ENCODE measurements at regions not wholly inside any gene's neighbourhood (a gene's known extent, or its start where the extent isn't known, plus 50 kb on each side); places are given as distances from the start of the nearest gene placed in this dataset.

DNA sequence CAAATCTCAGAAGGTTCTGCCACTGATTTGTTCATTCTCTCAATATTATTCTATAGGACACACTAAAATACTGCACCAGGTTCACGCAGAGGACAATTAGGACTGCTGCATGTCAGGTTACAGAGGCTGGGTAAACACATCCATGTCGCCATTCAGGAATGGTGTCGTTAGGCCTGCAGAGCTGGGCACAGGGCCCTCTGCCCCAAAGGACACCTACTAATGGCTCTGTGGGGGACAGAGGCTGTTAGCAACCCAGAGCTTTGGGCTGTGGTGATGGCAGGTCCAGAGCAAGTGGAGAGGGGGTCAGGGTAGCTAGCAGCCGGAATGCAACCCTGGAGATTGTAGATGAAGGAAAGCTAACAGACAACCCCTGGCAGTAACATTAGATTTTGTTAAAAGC is 115.9 kb downstream of the TTC32 start:
- no peak for DNase-seq (ENCODE audit: extremely low read depth in 1 of 2, low read depth in 1 of 2)

DNA sequence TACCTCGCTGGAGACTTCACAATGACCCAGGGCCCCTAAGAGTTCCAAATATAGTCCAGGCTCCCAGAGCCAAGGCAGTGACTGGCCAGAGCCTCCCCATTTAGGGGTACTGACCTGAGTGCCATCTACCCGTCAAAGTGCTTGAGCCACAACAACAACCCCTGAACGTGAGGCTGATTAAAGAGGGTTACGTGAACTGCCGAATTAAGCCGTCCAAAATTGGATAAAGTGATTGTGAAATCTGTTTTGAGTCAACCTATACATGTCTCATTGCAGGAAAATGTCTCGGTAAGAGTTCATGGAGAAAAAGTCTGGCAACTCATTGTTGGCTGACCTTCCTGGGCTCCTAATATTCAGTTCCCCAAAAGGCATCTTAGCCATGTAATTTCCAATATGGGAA is 116.3 kb downstream of the TTC32 start:
- DNase-seq (ENCODE audit: extremely low read depth in 1 of 2, low read depth in 1 of 2), result no peak

DNA sequence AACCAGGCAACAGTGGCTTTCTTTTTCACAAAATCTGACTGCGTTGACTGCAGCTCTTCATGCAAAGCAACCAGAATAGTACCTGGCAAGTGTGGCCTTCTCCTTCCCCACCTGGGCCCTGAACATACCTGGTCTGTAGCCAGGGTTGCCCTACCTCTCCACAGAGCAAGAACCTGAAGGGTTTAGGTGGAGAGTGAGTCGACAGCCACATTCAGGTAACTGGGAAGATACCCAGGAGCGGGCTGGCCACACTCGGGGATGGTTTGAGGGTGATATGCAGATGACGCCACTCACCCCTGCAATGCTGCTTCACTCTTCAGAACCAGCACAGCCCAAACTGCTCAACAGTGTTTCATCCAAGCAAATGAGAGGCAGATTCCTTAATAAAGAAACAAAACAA is 117.3 kb downstream of the TTC32 start:
- no peak for DNase-seq (ENCODE audit: extremely low read depth in 1 of 2, low read depth in 1 of 2)

DNA sequence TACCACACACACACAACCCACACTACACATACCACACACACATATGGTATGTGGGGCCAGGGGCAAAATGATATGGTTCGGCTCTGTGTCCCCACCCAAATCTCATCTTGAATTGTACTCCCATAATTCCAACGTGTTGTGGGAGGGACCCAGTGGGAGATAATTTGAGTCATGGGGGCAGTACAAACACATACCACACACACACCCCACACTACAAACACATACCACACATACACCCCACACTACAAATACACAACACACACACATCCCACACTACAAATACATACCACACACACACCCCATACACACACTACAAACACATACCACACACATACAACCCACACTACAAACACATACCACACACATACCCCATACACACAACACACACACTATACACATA is 117.8 kb downstream of the TTC32 start:
- DNase-seq (ENCODE audit: extremely low read depth in 1 of 2, low read depth in 1 of 2), result no peak

DNA sequence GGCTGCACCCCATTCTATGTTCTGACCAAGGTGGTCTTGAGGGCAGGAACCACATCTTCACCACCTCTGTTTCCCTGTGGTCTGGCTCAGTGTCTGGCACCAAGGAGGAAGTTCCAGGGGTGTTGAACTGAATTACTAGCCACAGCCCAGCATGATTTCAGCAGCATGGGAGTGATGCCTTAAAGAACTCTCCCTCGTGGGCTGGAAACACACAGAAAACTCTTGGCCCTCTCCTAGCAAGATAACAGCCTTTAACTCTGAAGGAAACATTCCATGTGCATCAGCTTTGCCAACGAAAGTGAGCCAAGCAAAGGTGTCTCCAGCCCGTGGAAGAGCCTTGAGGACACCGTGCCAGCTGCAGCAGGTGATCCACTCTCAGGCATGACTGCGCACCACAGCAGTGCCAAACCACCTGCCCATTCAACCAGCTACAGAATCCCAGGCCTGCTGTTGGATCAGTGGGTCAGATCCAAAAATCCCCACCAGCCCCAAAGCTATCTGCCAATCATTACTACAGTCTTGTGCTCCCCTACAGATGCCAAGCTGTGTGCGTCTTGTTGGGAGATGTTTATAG is 124.8 kb downstream of the TTC32 start:
- DNase-seq (ENCODE audit: extremely low read depth in 1 of 2, low read depth in 1 of 2), result no peak

DNA sequence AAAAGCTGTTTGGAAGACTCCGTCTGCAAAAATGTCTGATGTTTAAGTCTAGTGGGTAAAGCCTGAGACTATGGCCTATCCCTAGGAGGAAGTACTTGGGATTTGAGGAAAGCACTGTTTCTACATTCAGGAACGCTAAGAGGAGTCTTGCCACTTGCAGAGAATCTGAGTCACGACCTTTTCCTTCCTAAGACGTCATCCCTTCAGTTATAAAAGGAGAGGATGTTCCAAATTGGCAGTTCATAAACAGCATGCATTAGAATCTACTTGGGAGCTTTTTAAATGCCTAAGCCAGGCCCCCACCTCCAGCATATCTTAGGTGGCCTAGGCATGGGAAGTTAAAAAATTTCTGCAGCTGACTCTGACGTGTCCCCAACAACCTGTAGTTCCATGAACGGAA is 125.9 kb downstream of the TTC32 start:
- DNase-seq (ENCODE audit: extremely low read depth in 1 of 2, low read depth in 1 of 2), result no peak

DNA sequence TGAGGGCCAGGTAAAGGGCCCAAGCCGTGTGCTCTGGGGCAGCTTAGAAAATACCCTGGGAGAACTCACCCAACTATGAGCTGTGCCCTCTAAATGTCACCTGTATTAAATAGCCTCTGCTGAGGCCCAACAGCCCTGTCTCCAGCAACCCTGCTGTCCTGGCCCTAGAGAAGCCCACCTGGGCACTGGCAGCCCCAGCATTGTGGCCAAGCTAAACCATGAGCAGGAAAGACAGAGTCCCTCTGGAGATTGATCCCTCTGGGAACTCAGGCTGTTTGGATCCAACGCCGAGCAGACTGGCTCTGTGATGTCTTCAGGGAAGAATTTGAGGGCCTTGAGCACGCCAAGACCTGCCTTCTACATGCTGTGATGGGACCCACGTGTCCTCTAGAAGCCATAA is 126.5 kb downstream of the TTC32 start:
- no peak for DNase-seq (ENCODE audit: extremely low read depth in 1 of 2, low read depth in 1 of 2)

DNA sequence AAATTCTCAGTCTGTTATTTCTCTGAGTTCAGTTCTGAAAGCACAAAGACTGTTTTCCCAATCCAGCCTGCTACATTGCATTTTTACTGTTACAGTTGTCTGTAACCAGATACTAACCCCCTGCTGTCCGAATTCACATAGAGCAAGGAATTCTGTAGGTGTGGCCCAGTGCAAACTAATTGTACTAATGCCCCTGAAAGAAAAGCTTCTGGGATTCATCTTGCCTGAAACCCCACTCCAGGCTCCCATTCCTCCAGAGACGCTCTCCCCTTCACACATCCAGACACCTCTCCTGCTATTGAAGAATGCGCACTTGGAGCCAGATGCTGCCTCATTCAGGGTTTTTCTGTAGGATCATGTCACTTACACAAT is 127.0 kb downstream of the TTC32 start:
- no peak for DNase-seq (ENCODE audit: extremely low read depth in 1 of 2, low read depth in 1 of 2)

DNA sequence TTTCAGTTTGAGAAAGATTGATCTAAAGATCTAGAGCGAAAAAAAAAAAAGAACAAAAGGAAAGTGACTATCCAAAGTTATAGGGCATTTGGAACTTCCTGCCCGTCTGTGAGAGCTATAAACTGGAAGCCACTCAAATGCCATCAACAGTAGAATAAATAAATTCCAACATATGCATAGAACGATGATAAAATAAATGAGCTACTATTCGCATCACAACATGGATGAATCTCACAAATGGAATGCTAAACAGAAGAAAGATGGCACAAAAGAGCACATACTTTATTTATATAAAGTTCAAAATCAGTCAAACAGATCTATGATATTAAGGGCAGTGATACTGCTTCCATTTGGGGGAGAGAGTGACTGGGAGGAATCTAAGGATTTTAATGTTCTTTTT is 128.8 kb downstream of the TTC32 start:
- DNase-seq (ENCODE audit: extremely low read depth in 1 of 2, low read depth in 1 of 2), result no peak

DNA sequence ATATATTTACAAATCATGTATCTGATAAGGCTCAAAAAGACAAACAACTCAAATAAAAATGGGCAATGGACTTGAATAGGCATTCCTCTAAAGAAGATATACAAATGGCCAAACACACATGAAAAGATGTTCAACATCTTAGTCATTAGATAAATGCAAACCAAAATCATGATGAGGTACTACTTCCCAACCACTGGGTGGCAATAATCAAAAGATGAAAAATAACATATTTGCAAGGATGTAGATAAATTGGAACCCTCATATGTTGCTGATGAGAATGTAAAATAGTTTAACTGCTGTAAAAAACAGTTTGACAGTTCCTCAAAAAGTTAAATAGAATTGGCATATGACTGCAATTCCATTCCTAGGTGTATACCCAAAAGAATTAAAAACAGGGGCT is 132.3 kb downstream of the TTC32 start:
- DNase-seq (ENCODE audit: extremely low read depth in 1 of 2, low read depth in 1 of 2), result no peak

DNA sequence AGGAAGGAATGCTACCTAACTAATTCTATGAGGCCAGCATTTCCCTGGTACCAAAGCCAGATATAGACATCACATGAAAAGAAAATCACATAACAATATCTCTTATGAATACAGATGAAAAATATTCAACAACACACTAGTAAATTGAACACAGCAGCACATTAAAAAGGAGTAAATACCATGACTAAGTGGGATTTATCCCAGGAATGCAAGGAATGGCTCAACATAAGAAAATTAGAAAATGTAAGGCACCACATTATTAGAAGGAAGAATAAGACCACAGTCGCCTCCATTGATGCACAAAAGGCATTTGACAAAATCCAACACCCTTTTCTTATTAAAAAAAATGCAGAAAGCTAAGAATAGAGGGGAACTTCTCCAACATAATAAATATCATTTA is 133.9 kb downstream of the TTC32 start:
- DNase-seq (ENCODE audit: extremely low read depth in 1 of 2, low read depth in 1 of 2), result no peak

DNA sequence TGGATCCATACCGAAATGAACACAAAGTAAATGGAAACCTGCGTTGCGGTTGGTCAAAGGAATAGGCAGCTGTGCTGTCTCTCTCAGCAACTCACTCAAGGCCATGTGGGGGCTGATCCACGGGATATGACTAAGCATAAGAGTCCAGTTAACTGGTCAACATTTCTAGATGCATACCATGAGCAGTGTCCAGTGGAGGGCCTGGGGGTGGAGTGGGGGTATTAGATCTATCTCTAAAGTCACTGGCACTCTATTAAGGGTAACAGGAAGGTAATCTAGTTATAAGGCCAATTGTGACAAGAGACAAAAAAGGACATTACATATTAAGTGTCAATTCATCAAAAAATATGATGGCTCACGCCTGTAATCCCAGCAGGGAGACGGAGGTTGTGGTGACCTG is 136.8 kb downstream of the TTC32 start:
- no peak for DNase-seq (ENCODE audit: extremely low read depth in 1 of 2, low read depth in 1 of 2)

DNA sequence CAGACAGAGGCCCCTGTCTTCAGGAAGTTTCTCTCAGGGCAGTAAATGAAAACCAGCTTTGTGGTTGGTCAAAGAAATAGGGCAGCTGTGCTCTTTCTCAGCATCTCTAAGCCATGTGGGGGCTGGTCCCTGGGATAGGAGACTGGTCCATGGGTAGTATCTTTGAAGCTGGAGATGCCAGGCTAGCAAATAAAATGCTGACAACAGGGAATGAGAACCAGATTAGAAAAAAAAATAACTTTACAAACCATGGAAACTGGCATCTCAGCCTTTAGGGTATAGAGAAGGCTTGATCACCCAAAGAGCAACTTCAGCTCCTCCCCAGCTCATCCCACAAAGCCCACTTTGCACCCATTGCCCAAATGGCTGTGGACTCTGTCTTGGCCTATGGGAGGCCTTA is 138.1 kb downstream of the TTC32 start:
- DNase-seq (ENCODE audit: extremely low read depth in 1 of 2, low read depth in 1 of 2), result no peak

DNA sequence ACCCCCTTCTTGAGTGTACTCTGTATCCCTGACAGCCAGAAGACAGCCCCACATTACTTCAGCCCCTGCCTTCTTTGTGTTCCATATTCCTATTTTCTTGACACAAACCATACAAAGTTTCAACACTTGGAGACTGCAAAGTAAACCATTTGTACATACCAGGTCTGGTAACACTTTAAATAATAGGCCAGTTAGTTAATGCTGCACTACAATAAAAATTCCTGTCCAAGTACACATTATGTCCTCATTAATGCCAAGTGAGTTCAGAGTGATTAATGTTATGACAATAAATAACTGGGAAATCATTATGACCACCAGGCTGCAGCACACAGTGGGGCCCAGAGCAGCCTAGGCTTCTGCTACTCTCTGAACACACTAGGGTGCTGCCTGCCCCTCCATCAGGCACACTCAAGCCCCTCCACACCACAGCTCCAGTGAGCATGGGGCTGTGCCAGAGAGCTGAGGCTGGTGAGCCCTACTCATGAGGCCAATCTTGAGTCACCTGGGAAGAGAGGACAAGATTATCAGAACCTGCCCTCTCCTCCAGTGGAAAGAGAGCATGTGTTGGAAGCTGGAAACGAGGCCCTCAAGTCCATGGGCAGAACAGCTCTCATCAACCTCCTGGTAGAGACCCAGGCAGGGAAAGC is 138.7 kb downstream of the TTC32 start:
- DNase-seq (ENCODE audit: extremely low read depth in 1 of 2, low read depth in 1 of 2), result no peak

DNA sequence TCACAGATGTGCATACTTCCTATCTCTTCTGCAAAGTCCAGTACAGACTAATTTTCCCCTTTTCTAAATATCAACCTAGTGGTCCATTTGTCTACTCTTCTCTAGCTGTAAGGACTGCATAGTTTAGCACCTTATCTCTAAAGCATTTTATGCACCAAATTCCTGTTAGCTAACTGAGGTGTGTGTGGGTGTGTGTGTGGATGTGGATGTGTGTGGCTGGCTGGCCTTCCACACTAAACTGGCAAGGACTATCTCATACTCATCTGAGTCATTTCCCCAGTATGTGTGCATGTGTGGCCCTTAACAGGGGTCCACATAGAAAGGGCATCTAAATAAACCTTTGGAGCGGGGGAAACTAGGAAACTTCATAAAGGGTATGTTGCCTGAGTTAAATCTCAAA is 139.6 kb downstream of the TTC32 start:
- no peak for DNase-seq (ENCODE audit: extremely low read depth in 1 of 2, low read depth in 1 of 2)

DNA sequence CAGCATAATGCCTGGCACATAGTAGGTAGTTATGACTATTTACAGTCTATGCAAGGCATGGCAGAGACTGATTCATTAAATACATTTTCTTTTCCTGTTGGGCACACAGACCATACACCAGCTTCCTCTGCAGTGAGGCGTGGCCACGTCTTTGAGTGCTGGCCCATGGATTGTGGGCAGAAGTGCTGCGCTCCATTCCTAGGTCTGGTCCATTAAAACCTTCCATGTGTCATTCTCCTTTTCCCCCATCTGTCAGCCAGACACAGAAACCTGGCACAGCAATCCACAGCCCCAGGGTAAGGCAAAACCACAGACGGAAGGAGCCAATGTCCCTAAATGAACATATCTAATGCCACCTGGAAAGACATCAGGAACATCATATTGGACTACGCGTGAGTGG is 141.9 kb downstream of the TTC32 start:
- no peak for DNase-seq (ENCODE audit: extremely low read depth in 1 of 2, low read depth in 1 of 2)

DNA sequence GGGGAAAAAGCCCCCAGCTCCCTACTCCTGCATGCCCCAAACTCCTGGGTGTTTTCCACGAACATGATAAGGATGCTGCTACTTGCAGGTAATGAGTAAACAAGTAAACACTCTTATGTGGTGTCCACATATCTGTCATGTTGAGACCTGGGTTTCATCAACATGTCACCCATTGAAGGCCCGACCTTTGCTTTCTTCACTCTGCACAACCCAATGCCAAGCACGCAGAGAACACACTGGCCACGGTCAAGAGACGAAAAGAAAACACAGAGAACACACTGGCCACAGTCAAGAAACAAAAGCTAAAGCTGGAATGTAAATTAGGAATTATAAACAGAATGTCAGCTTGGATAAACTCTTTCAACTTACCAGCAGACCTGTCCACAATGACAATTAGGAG is 143.1 kb downstream of the TTC32 start:
- no peak for DNase-seq (ENCODE audit: extremely low read depth in 1 of 2, low read depth in 1 of 2)

DNA sequence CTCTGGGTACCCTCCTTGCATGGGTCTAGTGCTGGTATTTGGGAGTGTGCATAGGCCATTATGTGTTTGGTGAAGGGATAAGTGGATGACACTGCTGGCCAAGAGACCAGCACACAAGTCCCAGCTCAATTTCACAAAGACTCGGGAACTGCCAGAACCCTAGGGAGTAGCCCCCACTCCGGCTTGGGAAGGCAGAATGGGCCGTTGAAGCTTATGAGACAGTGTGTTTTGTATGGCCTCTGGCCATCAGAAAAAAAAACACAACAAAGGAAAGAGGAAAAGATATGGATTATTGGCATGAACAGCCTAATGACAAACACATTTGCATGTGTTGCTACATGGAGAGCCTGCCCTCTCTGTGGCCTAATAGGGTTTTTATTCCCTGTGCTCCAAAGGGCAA is 144.2 kb downstream of the TTC32 start:
- DNase-seq (ENCODE audit: extremely low read depth in 1 of 2, low read depth in 1 of 2), result no peak

DNA sequence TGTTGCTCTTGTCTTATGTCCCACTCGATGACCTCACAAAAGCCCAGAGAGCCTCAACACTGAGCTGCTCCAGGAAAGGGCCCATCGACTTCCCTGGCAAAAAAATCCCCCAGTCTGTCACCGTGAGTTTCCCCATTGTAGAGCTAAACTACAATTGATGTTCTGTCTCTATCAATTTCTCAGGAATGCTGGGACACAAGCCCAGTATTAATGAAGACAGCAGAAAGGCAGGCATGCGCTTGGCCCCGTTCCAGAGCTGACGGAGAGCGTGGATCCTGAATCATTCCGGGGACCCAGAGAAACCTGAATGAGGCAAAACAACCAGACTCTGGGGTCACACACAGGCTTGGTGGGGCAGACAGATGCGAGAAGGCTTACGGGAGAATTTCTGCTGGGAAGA is 146.9 kb downstream of the TTC32 start:
- DNase-seq (ENCODE audit: extremely low read depth in 1 of 2, low read depth in 1 of 2), result no peak

DNA sequence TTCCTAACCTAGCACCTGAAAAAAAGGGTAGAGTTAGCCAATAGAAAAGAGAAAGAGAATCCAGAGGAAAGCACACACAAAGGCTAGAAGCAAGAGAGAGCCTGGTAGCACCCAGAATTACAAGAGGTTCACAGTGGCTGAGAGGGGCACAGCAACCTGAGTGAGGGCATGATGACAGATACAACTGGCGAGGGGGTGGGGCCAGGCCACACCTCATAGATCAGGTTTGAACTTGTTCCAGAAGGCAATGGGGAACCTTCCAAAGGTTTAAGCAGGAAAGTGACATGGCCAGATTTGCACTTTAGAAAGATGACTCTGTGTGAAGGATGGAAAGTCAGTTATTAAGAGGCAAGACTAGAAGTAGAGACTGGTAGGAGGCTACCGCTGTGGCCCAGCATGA is 148.0 kb downstream of the TTC32 start:
- DNase-seq (ENCODE audit: extremely low read depth in 1 of 2, low read depth in 1 of 2), result no peak

DNA sequence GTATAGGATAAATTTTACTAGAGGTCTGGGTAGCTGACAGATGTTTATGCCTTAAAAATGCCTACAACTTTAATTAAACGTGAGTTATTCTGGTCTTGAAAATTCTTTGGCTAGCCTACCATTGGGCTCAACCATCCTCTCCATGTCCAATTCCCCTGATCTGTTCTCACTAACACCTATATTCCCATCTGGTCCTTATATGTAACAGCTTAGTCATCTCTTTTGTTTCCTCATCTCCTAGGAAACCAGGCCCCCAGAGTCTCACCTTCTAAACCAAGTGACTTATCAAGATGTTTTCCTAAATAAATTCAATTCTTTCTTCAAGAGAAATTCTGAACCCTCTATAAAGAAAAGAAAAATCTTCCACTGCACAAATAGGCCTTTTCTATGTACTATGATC is 148.5 kb downstream of the TTC32 start:
- DNase-seq (ENCODE audit: extremely low read depth in 1 of 2, low read depth in 1 of 2), result no peak

DNA sequence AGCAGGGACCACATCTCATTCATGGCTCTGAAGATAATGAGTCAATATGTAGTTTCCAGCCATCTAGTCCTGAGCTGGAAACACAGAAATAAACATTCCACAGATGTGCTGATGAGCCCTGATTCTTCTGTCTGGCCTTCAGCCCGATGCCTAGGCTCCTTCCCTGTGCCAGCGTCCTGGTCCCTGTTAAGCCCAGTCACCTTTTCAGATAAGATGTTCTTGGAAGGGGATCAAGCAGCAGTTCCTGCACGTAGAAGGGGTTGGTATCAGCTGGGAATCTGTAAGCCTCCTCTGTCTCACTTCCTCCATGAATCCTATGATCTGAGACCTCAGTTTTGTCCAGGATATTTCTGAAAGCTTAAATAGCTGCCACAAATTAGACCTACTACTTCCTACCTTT is 149.3 kb downstream of the TTC32 start:
- no peak for DNase-seq (ENCODE audit: extremely low read depth in 1 of 2, low read depth in 1 of 2)

DNA sequence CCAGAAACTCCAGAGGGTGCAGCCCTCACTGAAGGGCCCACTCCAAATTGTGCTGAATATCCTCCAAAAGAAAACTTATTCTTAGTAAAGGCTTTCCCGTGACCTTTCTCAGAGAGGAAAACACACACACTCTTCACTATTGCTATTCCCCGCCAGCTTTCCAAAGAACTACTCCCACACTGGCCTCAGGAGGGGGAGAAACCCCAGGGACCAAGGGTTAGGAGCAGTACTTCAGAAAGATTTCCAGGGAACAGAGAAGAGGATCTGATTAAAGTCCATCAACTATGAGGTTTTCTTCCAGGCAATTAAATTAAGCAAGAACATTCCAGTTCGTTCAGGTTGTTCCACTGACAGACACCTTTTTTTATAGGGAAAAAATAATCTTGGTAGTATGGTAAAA is 150.2 kb downstream of the TTC32 start:
- DNase-seq (ENCODE audit: extremely low read depth in 1 of 2, low read depth in 1 of 2), result no peak

All from activated CD8-positive, alpha-beta memory T cell treated with anti-CD3 and anti-CD28 coated beads for 1 hour (primary cell).